Stimulated activated CD4-positive, alpha-beta T cell treated with anti-CD3 and anti-CD28 coated beads, Interleukin-15, amount 100 ng/mL, for 48 hours (primary cell): ENCODE measurements at regions not wholly inside any gene's neighbourhood (a gene's known extent, or its start where the extent isn't known, plus 50 kb on each side); places are given as distances from the start of the nearest gene placed in this dataset.
A peak's percentile ranks its signal among the peaks of the same experiment; 100 is the strongest.

Source experiments
- DNase-seq, 2 donors: peaks; one replicate each; pipeline ENCODE4 v3.0.0-alpha.2; 2020; ENCODE audit warnings: low read depth in 2 of 2

GRCh38 chr6:2562721-2563451 is 187.8 kb downstream of the MYLK4 start:
- no peak for DNase-seq

- no peak for DNase-seq
These were observed 189.6 kb downstream of the MYLK4 start for GRCh38 chr6:2560917-2561698.

- DNase-seq, result no peak
These were observed 190.4 kb downstream of the MYLK4 start for GRCh38 chr6:2560140-2560818.

GRCh38 chr6:2558861-2559801 is 191.6 kb downstream of the MYLK4 start:
- no peak for DNase-seq

GRCh38 chr6:2558098-2558680 is 192.5 kb downstream of the MYLK4 start:
- no peak for DNase-seq

GRCh38 chr6:2557181-2557720 is 193.5 kb downstream of the MYLK4 start:
- no peak for DNase-seq

- DNase-seq, result no peak
These were observed 194.0 kb downstream of the MYLK4 start for GRCh38 chr6:2556761-2557160.

GRCh38 chr6:2554651-2555260 is 196.0 kb downstream of the MYLK4 start:
- DNase-seq, result no peak

- DNase-seq, result no peak
These were observed 198.1 kb downstream of the MYLK4 start for GRCh38 chr6:2552526-2553154.

GRCh38 chr6:2551705-2552104 is 199.0 kb downstream of the MYLK4 start:
- no peak for DNase-seq

- DNase-seq, result no peak
These were observed 200.5 kb downstream of the MYLK4 start for GRCh38 chr6:2550247-2550646.

GRCh38 chr6:2549834-2550233 is 200.9 kb downstream of the MYLK4 start:
- DNase-seq, result no peak

GRCh38 chr6:2547355-2547754 is 203.4 kb downstream of the MYLK4 start:
- DNase-seq, result no peak

- DNase-seq, result no peak
These were observed 203.8 kb downstream of the MYLK4 start for GRCh38 chr6:2546901-2547300.

- no peak for DNase-seq
These were observed 205.2 kb downstream of the MYLK4 start for GRCh38 chr6:2545383-2546038.

- DNase-seq, result no peak
These were observed 207.4 kb downstream of the MYLK4 start for GRCh38 chr6:2543321-2543720.

GRCh38 chr6:2542858-2543218 is 207.9 kb downstream of the MYLK4 start:
- DNase-seq, result peak; percentile 2 to 21

GRCh38 chr6:2542101-2542857 is 208.4 kb downstream of the MYLK4 start:
- DNase-seq, result no peak

GRCh38 chr6:2536451-2536850 is 214.3 kb downstream of the MYLK4 start:
- DNase-seq, result no peak
